ENCODE measurements at regions not wholly inside any gene's neighbourhood (a gene's known extent, or its start where the extent isn't known, plus 50 kb on each side); places are given as distances from the start of the nearest gene placed in this dataset.

DNA sequence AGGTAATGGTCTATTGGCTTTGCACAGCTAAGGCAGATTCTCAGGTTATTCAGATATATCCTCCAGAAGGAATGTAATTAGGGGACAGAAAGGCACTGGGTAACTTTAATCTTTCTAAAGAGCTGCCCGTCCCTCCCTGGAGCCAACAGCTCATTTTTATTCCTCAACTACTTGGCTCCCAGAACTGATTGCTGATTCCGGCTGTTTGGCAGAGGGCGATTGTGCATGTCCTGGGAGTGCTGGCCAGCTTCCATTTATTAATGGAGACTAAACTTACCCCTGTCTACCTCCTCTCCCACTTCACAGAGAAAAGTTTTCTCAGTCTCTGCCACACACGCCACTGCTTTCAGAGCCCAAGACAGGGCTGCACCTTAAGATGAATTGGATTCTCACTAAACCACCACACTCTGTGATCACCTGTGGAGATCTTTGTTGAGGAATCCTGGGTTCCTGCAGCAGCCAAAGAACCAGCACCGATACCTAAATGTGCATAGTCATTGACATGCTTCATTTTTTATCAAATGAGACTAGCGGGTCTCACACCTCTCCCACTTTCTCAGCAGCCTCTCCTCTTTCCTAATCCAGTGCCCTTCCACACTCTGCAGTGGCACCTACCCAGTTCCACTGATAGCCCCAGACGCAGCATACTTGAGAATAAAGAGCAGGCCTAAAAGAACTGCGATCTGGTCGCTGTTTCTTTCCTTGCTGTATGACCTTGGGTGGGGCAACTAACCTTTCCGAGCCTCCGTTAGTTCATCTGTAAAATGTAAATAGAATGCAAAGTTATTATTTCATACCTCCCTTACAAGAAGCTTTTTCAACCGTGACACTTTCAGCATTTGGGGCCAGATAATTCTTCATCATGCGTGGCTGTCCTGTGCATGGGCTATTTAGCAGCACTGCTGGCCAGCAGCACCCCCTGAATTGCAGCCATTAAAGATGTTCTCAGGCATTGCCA is 648.7 kb downstream of the UQCRFS1 start:
- no peak for TF ChIP-seq GABPA (IDR thresholded peaks at IDR 0.05; ENCODE audit: low read depth)
- TF ChIP-seq, protein P1, sequence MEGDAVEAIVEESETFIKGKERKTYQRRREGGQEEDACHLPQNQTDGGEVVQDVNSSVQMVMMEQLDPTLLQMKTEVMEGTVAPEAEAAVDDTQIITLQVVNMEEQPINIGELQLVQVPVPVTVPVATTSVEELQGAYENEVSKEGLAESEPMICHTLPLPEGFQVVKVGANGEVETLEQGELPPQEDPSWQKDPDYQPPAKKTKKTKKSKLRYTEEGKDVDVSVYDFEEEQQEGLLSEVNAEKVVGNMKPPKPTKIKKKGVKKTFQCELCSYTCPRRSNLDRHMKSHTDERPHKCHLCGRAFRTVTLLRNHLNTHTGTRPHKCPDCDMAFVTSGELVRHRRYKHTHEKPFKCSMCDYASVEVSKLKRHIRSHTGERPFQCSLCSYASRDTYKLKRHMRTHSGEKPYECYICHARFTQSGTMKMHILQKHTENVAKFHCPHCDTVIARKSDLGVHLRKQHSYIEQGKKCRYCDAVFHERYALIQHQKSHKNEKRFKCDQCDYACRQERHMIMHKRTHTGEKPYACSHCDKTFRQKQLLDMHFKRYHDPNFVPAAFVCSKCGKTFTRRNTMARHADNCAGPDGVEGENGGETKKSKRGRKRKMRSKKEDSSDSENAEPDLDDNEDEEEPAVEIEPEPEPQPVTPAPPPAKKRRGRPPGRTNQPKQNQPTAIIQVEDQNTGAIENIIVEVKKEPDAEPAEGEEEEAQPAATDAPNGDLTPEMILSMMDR (IDR thresholded peaks at IDR 0.05; ENCODE audit: insufficient read depth, low read length): no peak
- TF ChIP-seq, protein P2, sequence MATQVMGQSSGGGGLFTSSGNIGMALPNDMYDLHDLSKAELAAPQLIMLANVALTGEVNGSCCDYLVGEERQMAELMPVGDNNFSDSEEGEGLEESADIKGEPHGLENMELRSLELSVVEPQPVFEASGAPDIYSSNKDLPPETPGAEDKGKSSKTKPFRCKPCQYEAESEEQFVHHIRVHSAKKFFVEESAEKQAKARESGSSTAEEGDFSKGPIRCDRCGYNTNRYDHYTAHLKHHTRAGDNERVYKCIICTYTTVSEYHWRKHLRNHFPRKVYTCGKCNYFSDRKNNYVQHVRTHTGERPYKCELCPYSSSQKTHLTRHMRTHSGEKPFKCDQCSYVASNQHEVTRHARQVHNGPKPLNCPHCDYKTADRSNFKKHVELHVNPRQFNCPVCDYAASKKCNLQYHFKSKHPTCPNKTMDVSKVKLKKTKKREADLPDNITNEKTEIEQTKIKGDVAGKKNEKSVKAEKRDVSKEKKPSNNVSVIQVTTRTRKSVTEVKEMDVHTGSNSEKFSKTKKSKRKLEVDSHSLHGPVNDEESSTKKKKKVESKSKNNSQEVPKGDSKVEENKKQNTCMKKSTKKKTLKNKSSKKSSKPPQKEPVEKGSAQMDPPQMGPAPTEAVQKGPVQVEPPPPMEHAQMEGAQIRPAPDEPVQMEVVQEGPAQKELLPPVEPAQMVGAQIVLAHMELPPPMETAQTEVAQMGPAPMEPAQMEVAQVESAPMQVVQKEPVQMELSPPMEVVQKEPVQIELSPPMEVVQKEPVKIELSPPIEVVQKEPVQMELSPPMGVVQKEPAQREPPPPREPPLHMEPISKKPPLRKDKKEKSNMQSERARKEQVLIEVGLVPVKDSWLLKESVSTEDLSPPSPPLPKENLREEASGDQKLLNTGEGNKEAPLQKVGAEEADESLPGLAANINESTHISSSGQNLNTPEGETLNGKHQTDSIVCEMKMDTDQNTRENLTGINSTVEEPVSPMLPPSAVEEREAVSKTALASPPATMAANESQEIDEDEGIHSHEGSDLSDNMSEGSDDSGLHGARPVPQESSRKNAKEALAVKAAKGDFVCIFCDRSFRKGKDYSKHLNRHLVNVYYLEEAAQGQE (IDR thresholded peaks at IDR 0.05; ENCODE audit: insufficient replicate concordance, low read depth): no peak
- TF ChIP-seq POLR2AphosphoS5 (IDR thresholded peaks at IDR 0.05; ENCODE audit: low read depth): no peak
